ENCODE measurements at regions not wholly inside any gene's neighbourhood (a gene's known extent, or its start where the extent isn't known, plus 50 kb on each side); places are given as distances from the start of the nearest gene placed in this dataset.
"Not testable (repeated sequence)": the region's sequence is repeated elsewhere in the genome, so short reads cannot be mapped to it uniquely, and the experiment has no call there.

DNA sequence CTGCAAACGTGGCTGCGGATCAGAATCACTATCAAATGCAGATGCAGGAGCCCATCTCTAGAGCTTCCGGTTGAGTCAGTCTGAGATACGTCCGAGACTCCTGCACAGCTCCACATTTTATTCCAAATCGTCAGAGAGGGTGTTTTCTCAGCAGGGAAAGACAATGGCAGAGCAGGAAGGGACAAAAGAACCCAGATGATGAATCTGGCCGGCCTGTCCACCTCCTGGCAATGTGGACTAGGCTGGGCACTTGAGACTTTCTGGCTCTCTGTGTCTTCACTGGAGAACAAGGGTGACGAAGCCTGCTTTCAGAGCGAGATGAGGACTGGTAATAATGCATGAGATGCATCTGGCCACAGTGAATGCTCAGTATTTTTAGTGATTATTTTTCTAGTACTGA lies 255.9 kb upstream of the MYT1L start:
- Histone ChIP-seq H3K9me3 (replicated peaks in 1 of 3) (no peaks in the 10 kb centered on the region), H3K4me3 (no peak overlapping the region), H3K4me1 (replicated peaks in 1 of 2) (no peaks in the 10 kb centered on the region), H3K27me3 (no peaks in the 10 kb centered on the region), H3K36me3 (replicated peaks in 1 of 2) (no peaks in the 10 kb centered on the region), H3K27ac (no peak overlapping the region)
- DNase-seq, result peak in 1 of 7 donors; percentile 47
- 71 to 86% (median 78%) methylated on average over 9 of the region's 9 CpGs for WGBS, 4 donors
- TF ChIP-seq, protein P1, sequence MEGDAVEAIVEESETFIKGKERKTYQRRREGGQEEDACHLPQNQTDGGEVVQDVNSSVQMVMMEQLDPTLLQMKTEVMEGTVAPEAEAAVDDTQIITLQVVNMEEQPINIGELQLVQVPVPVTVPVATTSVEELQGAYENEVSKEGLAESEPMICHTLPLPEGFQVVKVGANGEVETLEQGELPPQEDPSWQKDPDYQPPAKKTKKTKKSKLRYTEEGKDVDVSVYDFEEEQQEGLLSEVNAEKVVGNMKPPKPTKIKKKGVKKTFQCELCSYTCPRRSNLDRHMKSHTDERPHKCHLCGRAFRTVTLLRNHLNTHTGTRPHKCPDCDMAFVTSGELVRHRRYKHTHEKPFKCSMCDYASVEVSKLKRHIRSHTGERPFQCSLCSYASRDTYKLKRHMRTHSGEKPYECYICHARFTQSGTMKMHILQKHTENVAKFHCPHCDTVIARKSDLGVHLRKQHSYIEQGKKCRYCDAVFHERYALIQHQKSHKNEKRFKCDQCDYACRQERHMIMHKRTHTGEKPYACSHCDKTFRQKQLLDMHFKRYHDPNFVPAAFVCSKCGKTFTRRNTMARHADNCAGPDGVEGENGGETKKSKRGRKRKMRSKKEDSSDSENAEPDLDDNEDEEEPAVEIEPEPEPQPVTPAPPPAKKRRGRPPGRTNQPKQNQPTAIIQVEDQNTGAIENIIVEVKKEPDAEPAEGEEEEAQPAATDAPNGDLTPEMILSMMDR (IDR thresholded peaks at IDR 0.05), result no peak
- TF ChIP-seq POLR2A (IDR thresholded peaks at IDR 0.05), result no peak
- intact Hi-C loops (cut with DNase I), result no loop called here

DNA sequence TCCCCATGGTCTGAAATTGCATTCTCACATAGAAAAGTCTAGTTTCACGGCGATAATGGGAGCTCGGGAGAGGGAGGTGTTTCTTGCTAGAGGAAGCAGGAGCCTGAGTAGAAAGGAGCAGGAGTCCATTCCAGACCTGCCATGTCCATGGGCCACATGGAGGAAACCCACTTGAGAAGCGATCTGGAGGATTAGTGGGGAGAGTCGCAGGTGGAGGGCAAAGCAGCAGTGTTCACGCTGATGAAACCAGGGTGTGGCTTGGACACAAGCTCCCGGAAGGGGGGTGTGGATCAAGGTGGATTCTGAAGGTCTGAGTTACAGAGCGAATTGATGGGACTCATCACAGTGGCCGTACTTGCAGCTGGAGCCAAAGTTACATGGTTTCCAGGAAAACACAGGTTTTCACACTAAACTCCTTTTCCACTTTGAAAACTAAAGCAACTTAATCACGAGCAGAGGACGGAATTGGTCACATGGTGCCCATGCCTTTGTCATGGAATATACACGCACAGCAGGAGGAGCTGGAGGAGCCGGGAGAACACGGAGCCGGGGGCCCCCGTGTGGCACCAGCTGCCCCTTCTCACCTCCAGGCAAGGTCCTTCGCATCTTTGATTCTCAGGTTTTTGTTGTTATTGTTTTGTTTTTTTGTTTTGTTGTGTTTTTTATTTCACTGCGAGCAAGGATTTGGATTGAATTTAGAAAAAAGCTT lies 255.1 kb upstream of the MYT1L start:
- intact Hi-C loops (cut with DNase I), result no loop called here
- H3K36me3 ChIP-seq (replicated peaks in 1 of 2), result no peaks in the 10 kb centered on the region
- no peaks in the 10 kb centered on the region for H3K9me3 ChIP-seq (replicated peaks in 1 of 3)
- DNase-seq, result peak in 1 of 7 donors; percentile 28
- no peak overlapping the region for H3K4me3 ChIP-seq
- no peaks in the 10 kb centered on the region for H3K4me1 ChIP-seq (replicated peaks in 1 of 2)
- WGBS, 4 donors, result 82 to 85% (median 84%) methylated on average over 18 of the region's 18 CpGs
- no peak for TF ChIP-seq POLR2A (IDR thresholded peaks at IDR 0.05)
- TF ChIP-seq, protein P1 (IDR thresholded peaks at IDR 0.05), result no peak
- no peak overlapping the region for H3K27ac ChIP-seq
- no peaks in the 10 kb centered on the region for H3K27me3 ChIP-seq

DNA sequence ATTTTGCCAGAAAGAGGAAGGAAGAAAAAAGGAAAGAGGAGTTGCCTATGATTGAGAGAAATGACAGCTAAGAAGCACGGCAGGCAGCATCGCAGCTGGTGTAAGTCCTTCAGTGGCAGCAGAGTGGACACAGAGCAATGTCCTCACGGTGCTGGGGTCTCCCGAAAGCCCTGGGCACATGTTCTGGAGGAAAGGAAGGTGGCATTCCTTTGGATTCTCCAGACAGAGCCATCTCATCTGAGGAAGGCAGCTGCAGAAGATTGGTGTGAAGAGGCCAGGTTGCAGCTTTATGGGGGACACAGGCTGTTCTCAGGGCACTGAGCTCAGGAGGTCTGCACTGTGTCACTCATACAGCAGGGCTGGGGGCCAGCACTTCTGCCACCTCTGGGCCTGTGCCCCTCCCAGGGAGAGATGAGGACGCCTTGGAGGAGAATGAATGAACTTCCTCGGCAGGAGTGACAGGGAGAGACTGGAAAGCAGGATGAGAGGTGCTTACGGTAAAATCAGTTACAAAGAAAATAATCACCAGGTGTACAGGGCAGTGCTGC lies 252.0 kb upstream of the MYT1L start:
- Histone ChIP-seq H3K9me3 (replicated peaks in 1 of 3) (no peaks in the 10 kb centered on the region), H3K27me3 (no peaks in the 10 kb centered on the region), H3K36me3 (replicated peaks in 1 of 2) (no peaks in the 10 kb centered on the region), H3K27ac (no peak overlapping the region), H3K4me1 (replicated peaks in 1 of 2) (no peaks in the 10 kb centered on the region), H3K4me3 (no peak overlapping the region)
- TF ChIP-seq, protein P1 (IDR thresholded peaks at IDR 0.05), result no peak
- no peak for TF ChIP-seq POLR2A (IDR thresholded peaks at IDR 0.05)
- DNase-seq, result peak in 1 of 7 donors; percentile 35
- 71 to 78% (median 77%) methylated on average over 7 of the region's 7 CpGs for WGBS, 4 donors
- intact Hi-C loops (cut with DNase I), result no loop called here

DNA sequence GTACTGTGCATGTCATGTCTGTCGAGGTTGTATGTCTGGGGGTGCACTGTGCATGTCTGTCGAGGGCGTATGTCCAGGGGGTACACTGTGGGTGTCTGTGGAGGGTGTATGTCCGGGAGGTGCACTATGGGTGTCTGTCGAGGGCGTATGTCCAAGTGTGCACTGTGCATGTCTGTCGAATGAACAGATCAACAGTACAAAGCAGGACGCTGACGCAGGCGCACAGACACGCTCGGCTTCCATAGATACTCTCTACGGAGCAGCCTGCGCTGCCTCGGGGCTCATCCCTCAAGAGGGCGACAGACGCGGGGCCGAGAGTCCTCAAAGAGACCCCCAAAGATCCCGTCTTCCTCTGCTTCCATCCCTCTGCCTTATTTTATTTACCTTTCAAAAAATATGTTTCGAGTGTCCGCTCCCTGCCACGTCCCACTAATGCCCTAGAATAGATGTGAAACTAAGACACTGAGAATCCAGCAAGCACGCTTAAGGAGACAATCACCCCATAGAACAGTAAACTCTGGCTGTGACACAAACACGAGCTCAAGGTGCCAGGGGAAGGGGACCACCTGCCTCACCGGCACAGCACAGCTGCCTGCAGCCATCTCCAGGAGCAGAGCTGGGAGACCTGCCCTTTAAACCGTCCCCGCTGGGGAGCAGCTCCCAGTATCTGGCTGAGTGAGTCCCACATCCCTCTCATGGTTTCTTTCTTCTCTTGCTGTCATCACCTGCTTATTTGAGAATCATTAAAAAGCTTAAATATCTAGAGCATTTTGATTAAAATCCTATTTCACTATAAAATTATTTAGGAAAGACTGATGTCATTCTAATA lies 250.5 kb upstream of the MYT1L start:
- H3K27ac ChIP-seq, result no peak overlapping the region
- no peaks in the 10 kb centered on the region for H3K4me1 ChIP-seq (replicated peaks in 1 of 2)
- no peaks in the 10 kb centered on the region for H3K9me3 ChIP-seq (replicated peaks in 1 of 3)
- no peak overlapping the region for H3K4me3 ChIP-seq
- H3K36me3 ChIP-seq (replicated peaks in 1 of 2), result no peaks in the 10 kb centered on the region
- TF ChIP-seq POLR2A (IDR thresholded peaks at IDR 0.05), result no peak
- TF ChIP-seq, protein P1 (IDR thresholded peaks at IDR 0.05), result no peak
- peak in 1 of 7 donors; percentile 48 for DNase-seq
- WGBS, 4 donors, result 72 to 76% (median 76%) methylated on average over 28 of the region's 28 CpGs
- no peaks in the 10 kb centered on the region for H3K27me3 ChIP-seq
- intact Hi-C loops (cut with DNase I), result no loop called here

DNA sequence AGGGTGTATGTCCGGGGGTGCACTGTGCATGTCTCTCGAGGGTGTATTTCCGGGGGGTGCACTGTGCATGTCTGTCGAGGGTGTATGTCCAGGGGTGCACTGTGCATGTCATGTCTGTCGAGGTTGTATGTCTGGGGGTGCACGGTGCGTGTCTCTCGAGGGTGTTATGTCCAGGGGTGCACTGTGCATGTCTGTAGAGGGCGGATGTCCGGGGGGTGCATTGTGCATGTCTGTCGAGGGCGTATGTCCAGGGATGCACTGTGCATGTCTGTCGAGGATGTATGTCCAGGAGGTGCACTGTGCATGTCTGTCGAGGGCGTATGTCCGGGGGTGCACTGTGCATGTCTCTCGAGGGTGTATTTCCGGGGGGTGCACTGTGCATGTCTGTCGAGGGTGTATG lies 249.8 kb upstream of the MYT1L start:
- H3K27me3 ChIP-seq; H3K4me3 ChIP-seq; H3K9me3 ChIP-seq (replicated peaks in 1 of 3); H3K27ac ChIP-seq; H3K4me1 ChIP-seq (replicated peaks in 1 of 2); intact Hi-C loops (cut with DNase I); H3K36me3 ChIP-seq (replicated peaks in 1 of 2): not testable (repeated sequence)
- DNase-seq, result peak in 1 of 7 donors; percentile 35
- WGBS, 4 donors, result 79 to 87% (median 82%) methylated on average over 18 to 19 of the region's 19 CpGs
